ENCODE measurements at regions not wholly inside any gene's neighbourhood (a gene's known extent, or its start where the extent isn't known, plus 50 kb on each side); places are given as distances from the start of the nearest gene placed in this dataset.

DNA sequence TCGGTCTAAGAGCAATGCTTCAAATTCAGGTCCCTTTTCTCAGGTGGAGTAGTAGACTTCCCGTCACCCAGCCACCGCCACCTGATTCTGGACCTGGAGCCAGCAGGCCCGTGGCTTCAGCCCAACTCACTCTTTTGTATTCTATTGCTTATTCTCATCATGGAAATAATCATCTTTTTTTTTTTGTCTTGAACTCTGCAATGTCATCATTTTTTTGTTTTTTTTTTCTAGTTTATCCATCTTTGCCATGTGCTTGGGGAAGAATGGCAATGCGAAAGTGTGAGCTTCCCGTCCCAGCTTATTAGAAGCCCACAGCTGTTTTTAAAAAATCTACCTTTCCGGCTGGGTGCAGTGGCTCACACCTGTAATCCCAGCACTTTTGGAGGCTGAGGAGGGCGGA lies 51.3 kb upstream of the FSTL1 start:
- TF ChIP-seq EZH2 (IDR thresholded peaks at IDR 0.05; ENCODE audit: borderline replicate concordance, low read depth, low read length, poor library complexity, severe bottlenecking) (no peak), CTCF (conservative IDR thresholded peaks at IDR 0.05; ENCODE audit: low read depth, low read length) (no peak)
